NCI-H82 treated with DMSO at 0.1 percent for 48 hours (cell line): ENCODE measurements at regions not wholly inside any gene's neighbourhood (a gene's known extent, or its start where the extent isn't known, plus 50 kb on each side); places are given as distances from the start of the nearest gene placed in this dataset.

Experiments
- DNase-seq: peaks from one replicate; lab custom pipeline; 2025; ENCODE audit not compliant: unreplicated experiment; lab: John Stamatoyannopoulos, UW

- no peak for DNase-seq
Measured at GRCh38 chr7:36088966-36089365, 64.1 kb upstream of the EEPD1 start.

GRCh38 chr7:36090976-36091873, 61.8 kb upstream of the EEPD1 start:
- DNase-seq: no peak

DNA sequence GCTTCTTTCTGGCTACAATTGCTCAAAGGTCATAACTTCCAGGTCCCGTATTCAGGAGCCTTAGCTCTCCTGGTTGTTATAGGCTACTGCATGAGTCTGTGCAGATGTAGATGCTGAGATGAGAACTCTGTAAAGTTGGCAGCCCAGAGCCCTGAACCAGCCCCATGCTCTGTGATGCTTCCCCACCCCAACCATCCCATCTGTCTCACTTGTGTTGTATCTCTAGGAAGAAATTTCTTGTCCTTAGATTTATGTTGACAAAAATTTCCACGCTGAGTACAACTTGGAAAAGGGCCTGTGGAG, 61.2 kb upstream of the EEPD1 start:
- DNase-seq: no peak

- DNase-seq: no peak
Measured at GRCh38 chr7:36092221-36092771, 60.8 kb upstream of the EEPD1 start.

GRCh38 chr7:36096460-36097095, 56.5 kb upstream of the EEPD1 start:
- DNase-seq: no peak

- no peak for DNase-seq
Measured at GRCh38 chr7:36098096-36098495, 55.0 kb upstream of the EEPD1 start.

DNA sequence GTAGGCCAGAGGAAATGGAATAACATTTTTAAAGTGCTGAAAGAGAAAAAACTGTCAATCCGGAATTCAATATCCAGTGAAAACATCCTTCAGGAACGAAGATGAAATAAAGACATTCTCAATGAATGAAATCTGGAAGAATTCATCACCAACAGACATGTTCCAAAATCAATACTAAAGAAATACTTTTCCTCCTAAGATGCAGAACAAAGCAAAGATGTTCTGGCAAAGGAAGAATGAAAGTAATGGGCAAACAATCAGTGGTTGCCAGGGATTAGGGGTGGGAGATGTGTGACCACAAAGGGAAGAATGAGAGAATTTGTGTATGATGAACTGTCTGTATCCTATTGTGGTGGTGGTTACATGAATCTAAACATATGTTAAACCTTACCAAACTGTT, 52.8 kb upstream of the EEPD1 start:
- DNase-seq: no peak

DNA sequence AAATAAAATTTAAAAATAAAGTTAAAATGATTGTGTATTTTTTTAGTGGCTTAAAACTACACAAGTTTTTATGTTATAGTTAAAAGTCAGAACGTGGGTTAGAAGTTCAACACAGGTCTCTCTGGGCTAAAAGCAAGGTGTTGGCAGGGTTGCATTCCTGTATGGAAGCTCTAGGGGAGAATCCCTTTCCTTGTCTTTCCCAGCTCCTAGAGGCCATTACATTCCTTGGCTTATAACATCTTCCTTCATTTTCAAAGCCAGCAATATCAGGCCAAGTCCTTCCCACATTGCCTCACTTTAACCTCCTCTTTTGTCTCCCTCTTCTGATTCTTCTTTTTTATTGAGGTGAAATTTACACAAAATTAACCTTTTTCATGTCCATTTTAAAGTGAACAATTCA, 52.4 kb upstream of the EEPD1 start:
- no peak for DNase-seq
